ENCODE measurements at regions not wholly inside any gene's neighbourhood (a gene's known extent, or its start where the extent isn't known, plus 50 kb on each side); places are given as distances from the start of the nearest gene placed in this dataset.
"Not testable (repeated sequence)": the region's sequence is repeated elsewhere in the genome, so short reads cannot be mapped to it uniquely, and the experiment has no call there.

- Histone ChIP-seq H3K27ac (no peak overlapping the region), H3K27me3 (replicated peaks) (no peaks in the 10 kb centered on the region), H3K36me3 (replicated peaks) (no peaks in the 10 kb centered on the region), H3K4me3 (ENCODE audit: low read depth, low read length) (no peak overlapping the region)
- no peak for DNase-seq
- in situ Hi-C loops (cut with HindIII; ENCODE audit: low pct_ligation_motif_present, low sequenced_read_pairs): no loop called here
- TF ChIP-seq CTCF (IDR thresholded peaks at IDR 0.05; ENCODE audit: low read depth, low read length, missing control alignments): no peak
These were observed 97.8 kb downstream of the HFE start for GRCh38 chr6:26185004-26185403.

GRCh38 chr6:26185802-26186201 lies 98.6 kb downstream of the HFE start:
- Histone ChIP-seq H3K27ac (no peak overlapping the region), H3K4me3 (ENCODE audit: low read depth, low read length) (no peak overlapping the region), H3K36me3 (replicated peaks) (no peaks in the 10 kb centered on the region), H3K27me3 (replicated peaks) (no peaks in the 10 kb centered on the region)
- DNase-seq: no peak
- in situ Hi-C loops (cut with HindIII; ENCODE audit: low pct_ligation_motif_present, low sequenced_read_pairs): no loop called here
- TF ChIP-seq CTCF (IDR thresholded peaks at IDR 0.05; ENCODE audit: low read depth, low read length, missing control alignments): no peak

- in situ Hi-C loops (cut with HindIII; ENCODE audit: low pct_ligation_motif_present, low sequenced_read_pairs): no loop called here
These were observed 99.4 kb downstream of the HFE start for GRCh38 chr6:26186652-26187051.

GRCh38 chr6:26187292-26187691 lies 100.1 kb downstream of the HFE start:
- Histone ChIP-seq H3K36me3 (replicated peaks) (no peaks in the 10 kb centered on the region), H3K4me3 (ENCODE audit: low read depth, low read length) (no peak overlapping the region), H3K27ac (no peak overlapping the region), H3K27me3 (replicated peaks) (no peaks in the 10 kb centered on the region)
- in situ Hi-C loops (cut with HindIII; ENCODE audit: low pct_ligation_motif_present, low sequenced_read_pairs): no loop called here
- no peak for DNase-seq
- no peak for TF ChIP-seq CTCF (IDR thresholded peaks at IDR 0.05; ENCODE audit: low read depth, low read length, missing control alignments)

More at GRCh38 chr6:26186652-26187051, 99.4 kb downstream of the HFE start:
- Histone ChIP-seq H3K27ac (no peak overlapping the region), H3K36me3 (replicated peaks) (no peaks in the 10 kb centered on the region), H3K27me3 (replicated peaks) (no peaks in the 10 kb centered on the region), H3K4me3 (ENCODE audit: low read depth, low read length) (no peak overlapping the region)
- DNase-seq: no peak
- TF ChIP-seq CTCF (IDR thresholded peaks at IDR 0.05; ENCODE audit: low read depth, low read length, missing control alignments): no peak

GRCh38 chr6:26187981-26188635 lies 100.9 kb downstream of the HFE start:
- in situ Hi-C loops (cut with HindIII; ENCODE audit: low pct_ligation_motif_present, low sequenced_read_pairs): no loop called here
- H3K27me3 ChIP-seq (replicated peaks): no peaks in the 10 kb centered on the region
- no peak for TF ChIP-seq CTCF (IDR thresholded peaks at IDR 0.05; ENCODE audit: low read depth, low read length, missing control alignments)
- no peaks in the 10 kb centered on the region for H3K36me3 ChIP-seq (replicated peaks)
- peak overlapping the region; percentile 66 for H3K27ac ChIP-seq
- peak overlapping the region; percentile 61 for H3K4me3 ChIP-seq (ENCODE audit: low read depth, low read length)
- DNase-seq: no peak

GRCh38 chr6:26191512-26191911 lies 104.3 kb downstream of the HFE start:
- in situ Hi-C loops (cut with HindIII; ENCODE audit: low pct_ligation_motif_present, low sequenced_read_pairs); DNase-seq; H3K27ac ChIP-seq: not testable (repeated sequence)

More at GRCh38 chr6:26191512-26191911, 104.3 kb downstream of the HFE start:
- H3K4me3 ChIP-seq (ENCODE audit: low read depth, low read length); H3K27me3 ChIP-seq (replicated peaks); H3K36me3 ChIP-seq (replicated peaks): not testable (repeated sequence)
